LNCAP (cell line): ENCODE measurements at regions not wholly inside any gene's neighbourhood (a gene's known extent, or its start where the extent isn't known, plus 50 kb on each side); places are given as distances from the start of the nearest gene placed in this dataset.
A peak's percentile ranks its signal among the peaks of the same experiment; 100 is the strongest.

ENCODE experiments used
- CTCF ChIP-seq: fragments of 450-650 bp; IDR thresholded peaks from 2 replicates; pipeline ENCODE4 v1.5.1; 2017; ENCODE audit warnings: mild to moderate bottlenecking

GRCh38 chrX:127011629-127012028, 192.1 kb downstream of the PRR32 start:
- TF ChIP-seq CTCF = no peak

- no peak for TF ChIP-seq CTCF
Measured at GRCh38 chrX:127025013-127025412, 205.5 kb downstream of the PRR32 start.

GRCh38 chrX:127030016-127030748, 210.7 kb downstream of the PRR32 start:
- TF ChIP-seq CTCF = no peak

GRCh38 chrX:127037159-127037558, 217.6 kb downstream of the PRR32 start:
- no peak for TF ChIP-seq CTCF

GRCh38 chrX:127038065-127038464, 218.5 kb downstream of the PRR32 start:
- TF ChIP-seq CTCF = peak; percentile 48

- no peak for TF ChIP-seq CTCF
Measured at GRCh38 chrX:127057891-127058619, 238.5 kb downstream of the PRR32 start.

GRCh38 chrX:127085939-127086338, 266.4 kb downstream of the PRR32 start:
- no peak for TF ChIP-seq CTCF
